ENCODE measurements at regions not wholly inside any gene's neighbourhood (a gene's known extent, or its start where the extent isn't known, plus 50 kb on each side); places are given as distances from the start of the nearest gene placed in this dataset.
"Not testable (repeated sequence)": the region's sequence is repeated elsewhere in the genome, so short reads cannot be mapped to it uniquely, and the experiment has no call there.

DNA sequence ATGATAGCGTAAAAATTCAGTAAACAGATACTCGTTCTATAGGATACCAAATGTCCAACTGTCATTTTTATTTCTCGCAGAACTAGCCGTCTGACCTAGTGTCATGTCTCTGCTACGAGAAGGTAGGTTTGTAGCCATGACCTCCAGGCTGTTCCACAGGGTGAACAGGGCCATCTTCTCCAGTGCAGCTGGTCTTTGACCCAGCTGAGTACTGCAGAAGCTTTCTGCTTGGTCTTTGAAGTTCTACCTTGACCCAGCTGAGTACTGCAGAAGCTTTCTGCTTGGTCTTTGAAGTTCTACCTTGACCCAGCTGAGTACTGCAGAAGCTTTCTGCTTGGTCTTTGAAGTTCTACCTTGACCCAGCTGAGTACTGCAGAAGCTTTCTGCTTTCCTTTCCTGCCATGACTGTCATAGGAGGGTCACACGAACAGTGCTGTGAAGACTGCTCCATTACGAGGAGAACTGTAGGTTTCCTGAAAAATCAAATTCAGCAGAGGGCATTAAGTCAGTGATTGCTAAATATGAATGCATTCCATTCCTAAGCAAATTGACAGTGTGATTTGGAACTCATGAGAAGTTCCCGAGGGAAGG lies 532.8 kb upstream of the NRP1 start:
- DNase-seq (ENCODE audit: low read depth in 4 of 4, low spot score in 3 of 4), result not testable (repeated sequence)

DNA sequence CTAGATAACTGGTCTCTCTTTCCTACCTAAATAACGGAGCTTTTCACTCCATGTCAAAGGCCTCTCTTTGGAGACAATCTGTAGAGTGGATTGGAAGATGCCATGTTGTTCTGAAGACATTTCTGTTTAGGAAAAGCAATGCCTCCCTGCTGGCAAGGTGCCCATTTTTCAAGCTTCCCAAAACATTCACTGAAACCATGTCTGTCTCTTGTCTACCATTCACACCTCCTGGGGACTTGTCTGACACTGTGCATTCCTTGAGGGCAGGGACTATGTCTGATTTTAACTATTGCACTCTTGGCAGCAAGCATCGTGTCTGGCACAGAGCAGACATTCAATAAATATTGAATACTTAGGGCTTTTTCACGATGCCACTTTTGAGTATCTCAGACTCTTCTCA lies 528.9 kb upstream of the NRP1 start:
- DNase-seq (ENCODE audit: low read depth in 4 of 4, low spot score in 3 of 4), result no peak

DNA sequence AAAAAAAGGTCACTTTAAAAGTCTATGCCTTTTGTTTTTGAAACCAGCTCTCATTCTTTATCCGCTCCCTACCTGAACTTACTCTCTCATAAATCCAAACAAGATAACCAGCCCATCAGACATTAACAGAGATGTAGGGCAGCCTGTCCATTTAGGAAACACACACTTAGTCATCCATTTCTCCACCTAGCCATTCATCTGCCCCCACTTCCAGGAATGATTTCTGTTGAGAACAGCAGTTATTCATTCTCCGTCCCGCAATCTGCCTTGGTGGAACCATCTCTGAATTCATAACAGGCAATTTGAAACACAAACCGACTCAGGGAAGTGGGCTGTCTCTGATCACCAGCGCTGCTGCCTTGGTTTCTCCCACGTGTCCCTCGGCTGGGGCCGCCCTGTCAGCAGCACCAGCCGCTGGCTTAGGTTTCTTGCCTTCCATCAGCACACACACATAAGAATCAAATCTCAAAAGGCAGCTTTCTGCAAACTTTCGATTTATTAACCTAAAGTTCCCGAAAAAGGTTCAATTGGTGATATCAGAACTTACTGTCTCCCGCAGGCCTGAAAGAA lies 528.2 kb upstream of the NRP1 start:
- DNase-seq (ENCODE audit: low read depth in 4 of 4, low spot score in 3 of 4), result no peak

DNA sequence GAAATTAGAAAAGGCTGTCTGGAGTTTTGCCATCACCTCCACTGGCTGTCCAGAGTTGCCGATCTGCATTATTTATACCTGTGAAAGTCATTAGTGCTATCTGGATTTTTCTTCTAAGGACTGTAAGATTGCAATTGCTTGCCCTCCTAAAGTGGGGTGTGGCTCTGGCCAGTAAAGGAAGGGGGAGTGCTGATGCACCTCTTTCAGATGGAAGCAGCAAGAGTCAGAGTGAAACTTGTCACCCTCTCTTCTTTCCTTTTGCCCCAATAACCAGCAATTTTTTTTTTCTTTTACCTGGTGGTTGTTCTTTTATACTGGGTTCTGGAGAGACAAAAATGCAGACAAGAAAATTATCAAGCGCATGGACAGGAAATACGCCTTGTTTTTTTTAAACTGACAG lies 527.4 kb upstream of the NRP1 start:
- DNase-seq (ENCODE audit: low read depth in 4 of 4, low spot score in 3 of 4), result no peak

- DNase-seq (ENCODE audit: low read depth in 4 of 4, low spot score in 3 of 4), result no peak
These were observed 526.7 kb upstream of the NRP1 start for GRCh38 chr10:33861016-33861704.

DNA sequence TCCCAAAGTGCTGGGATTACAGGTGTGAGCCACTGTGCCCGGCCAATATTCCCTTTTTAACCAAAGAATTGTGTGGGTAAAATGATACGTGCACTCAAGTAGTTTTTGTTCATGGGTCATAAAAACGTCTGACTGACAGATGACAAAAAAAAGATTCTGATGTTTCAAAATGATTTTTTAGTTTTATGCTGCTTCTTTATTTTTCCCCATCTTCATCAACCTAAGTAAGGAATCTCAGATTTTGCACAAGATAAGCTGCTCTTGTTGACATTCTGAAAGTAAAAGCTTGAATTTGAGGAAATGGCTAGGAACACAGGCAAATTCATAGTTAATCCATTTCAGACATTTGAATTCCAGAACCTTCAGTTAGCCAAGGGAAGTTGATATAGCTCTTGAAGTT lies 526.1 kb upstream of the NRP1 start:
- DNase-seq (ENCODE audit: low read depth in 4 of 4, low spot score in 3 of 4), result no peak

DNA sequence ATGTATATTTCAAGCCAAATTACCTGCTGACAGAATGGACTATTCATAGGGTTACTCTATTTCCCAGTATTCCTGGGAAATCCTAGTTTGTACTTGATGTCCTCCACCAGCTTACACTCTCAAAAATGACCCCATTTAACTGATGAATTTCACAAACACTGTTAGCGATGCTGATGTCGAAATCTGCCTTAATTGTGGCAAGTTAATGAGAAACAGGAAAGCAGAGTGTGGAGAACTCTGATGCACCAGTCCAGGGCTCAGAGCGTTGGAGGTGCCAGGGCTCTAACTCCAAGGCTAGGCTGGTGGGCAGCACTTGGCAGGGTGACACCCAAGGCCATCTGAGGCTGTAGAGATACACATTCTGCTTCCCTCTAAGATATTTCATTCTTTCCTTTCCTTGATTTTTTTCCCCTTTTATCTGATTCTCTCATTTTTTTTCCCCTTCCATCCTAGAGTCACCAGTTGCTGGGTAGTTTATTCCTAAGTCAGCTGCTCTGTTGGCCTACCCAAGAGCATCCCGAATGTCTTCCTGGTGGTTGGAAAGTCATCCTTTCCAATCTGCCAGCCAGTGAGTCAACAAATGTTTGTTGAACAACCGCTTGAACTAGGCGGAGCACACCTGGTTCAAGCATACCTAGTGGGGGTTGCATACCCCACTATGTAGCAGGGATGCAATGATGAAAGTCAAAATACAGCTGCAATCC lies 525.0 kb upstream of the NRP1 start:
- DNase-seq (ENCODE audit: low read depth in 4 of 4, low spot score in 3 of 4), result no peak

DNA sequence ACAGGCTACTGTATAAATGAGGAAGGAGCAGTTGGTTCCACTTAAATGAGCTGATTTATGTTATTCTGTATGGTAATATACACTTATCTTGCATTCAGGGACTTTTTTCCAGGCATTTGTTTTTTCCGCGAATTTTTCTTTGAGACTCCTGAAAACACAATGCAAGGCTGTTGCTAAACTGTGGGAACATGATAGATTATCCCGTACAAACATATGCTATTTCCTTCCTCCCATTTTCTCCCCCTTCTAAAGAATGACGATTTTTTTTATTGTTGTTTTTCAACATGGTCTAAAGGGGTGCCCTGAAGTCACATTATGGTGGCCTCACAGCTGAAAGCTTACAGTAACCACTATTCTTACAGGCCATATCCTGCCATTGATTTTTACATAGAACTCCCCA lies 523.9 kb upstream of the NRP1 start:
- DNase-seq (ENCODE audit: low read depth in 4 of 4, low spot score in 3 of 4), result no peak

DNA sequence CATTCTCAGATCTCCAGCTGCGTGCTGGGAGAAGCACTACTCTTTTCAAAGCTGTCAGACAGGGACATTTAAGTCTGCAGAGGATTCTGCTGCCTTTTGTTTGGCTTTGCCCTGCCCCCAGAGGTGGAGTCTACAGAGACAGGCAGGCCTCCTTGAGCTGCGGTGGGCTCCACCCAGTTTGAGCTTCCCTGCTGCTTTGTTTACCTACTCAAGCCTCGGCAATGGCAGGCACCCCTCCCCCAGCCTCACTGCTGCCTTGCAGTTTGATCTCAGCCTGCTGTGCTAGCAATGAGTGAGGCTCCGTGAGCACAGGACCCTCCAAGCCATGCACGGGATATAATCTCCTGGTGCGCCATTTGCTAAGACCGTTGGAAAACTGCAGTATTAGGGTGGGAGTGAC lies 518.8 kb upstream of the NRP1 start:
- not testable (repeated sequence) for DNase-seq (ENCODE audit: low read depth in 4 of 4, low spot score in 3 of 4)

DNA sequence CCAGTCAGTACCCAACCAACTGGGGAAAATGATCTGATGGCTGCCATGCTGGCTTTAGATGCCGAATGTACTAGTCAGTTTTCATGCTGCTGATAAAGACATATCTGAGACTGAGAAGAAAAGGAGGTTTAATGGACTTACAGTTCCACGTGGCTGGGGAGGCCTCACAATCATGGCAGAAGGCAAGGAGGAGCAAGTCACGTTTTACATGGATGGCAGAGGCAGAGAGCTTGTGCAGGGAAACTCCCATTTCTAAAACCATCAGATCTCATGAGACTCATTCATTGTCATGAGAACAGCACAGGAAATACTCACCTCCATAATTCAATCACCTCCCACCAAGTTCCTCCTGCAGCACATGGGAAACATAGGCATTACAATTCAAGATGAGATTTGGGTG lies 508.9 kb upstream of the NRP1 start:
- no peak for DNase-seq (ENCODE audit: low read depth in 4 of 4, low spot score in 3 of 4)

- no peak for DNase-seq (ENCODE audit: low read depth in 4 of 4, low spot score in 3 of 4)
These were observed 507.2 kb upstream of the NRP1 start for GRCh38 chr10:33841678-33842077.

DNA sequence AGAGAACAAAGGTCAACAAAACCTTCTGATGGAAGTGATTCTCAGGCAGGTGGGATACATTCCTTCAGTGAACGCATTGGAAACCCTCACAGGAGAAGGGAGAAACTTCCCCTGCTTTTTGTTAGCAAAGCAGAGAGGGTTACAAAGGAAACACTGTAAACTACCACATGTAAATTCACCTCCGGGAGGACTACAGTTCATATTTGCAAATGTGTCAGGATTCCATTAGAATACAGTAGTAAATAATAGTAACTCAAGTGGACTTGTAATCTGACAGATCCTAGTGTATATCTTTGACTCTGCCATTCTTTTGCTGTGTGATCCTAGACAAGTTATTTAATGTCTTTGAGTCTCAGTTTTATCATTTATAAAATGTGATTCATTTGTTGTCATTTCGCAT lies 504.3 kb upstream of the NRP1 start:
- DNase-seq (ENCODE audit: low read depth in 4 of 4, low spot score in 3 of 4), result no peak

DNA sequence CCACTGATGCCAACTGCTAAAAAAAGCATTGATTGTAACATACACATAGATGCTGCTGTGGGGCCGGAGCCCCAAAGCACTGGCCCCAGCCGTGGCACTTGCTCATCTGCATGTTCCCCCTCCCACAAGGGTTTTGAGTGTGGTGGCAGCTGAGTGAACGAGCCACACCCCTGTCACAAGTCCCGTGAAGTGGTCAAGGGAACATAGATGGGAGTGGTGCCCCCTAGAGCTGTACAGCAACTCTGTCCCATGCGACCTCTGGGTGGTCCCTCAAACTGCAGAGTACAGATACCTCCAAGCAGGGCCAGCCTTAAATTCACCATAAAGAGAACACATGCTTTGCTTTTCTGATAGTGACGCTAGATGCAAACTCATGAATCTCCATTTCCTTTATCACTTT lies 503.3 kb upstream of the NRP1 start:
- DNase-seq (ENCODE audit: low read depth in 4 of 4, low spot score in 3 of 4), result no peak

GRCh38 chr10:33835556-33835955 lies 501.1 kb upstream of the NRP1 start:
- no peak for DNase-seq (ENCODE audit: low read depth in 4 of 4, low spot score in 3 of 4)

GRCh38 chr10:33833566-33833965 lies 499.1 kb upstream of the NRP1 start:
- DNase-seq (ENCODE audit: low read depth in 4 of 4, low spot score in 3 of 4), result no peak

GRCh38 chr10:33832124-33832787 lies 497.8 kb upstream of the NRP1 start:
- DNase-seq (ENCODE audit: low read depth in 4 of 4, low spot score in 3 of 4), result no peak

GRCh38 chr10:33831591-33831990 lies 497.1 kb upstream of the NRP1 start:
- DNase-seq (ENCODE audit: low read depth in 4 of 4, low spot score in 3 of 4), result no peak

DNA sequence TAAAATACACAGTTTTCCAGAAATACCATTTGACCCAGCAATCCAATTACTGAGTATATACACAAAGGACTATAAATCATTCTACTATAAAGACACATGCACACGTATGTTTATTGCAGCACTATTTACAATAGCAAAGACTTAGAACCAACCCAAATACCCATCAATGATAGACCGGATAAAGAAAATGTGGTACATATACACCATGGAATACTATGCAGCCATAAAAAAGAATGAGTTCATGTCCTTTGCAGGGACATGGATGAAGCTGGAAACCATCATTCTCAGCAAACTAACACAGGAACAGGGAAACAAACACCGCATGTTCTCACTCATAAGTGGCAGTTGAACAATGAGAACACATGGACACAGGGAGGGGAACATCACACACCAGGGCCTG lies 495.4 kb upstream of the NRP1 start:
- not testable (repeated sequence) for DNase-seq (ENCODE audit: low read depth in 4 of 4, low spot score in 3 of 4)

GRCh38 chr10:33828592-33828991 lies 494.1 kb upstream of the NRP1 start:
- no peak for DNase-seq (ENCODE audit: low read depth in 4 of 4, low spot score in 3 of 4)

- DNase-seq (ENCODE audit: low read depth in 4 of 4, low spot score in 3 of 4), result no peak
These were observed 491.7 kb upstream of the NRP1 start for GRCh38 chr10:33826186-33826585.

- no peak for DNase-seq (ENCODE audit: low read depth in 4 of 4, low spot score in 3 of 4)
These were observed 488.3 kb upstream of the NRP1 start for GRCh38 chr10:33822774-33823173.

All from right renal pelvis (tissue), 4 donors.